Activated CD4-positive, alpha-beta T cell treated with anti-CD3 and anti-CD28 coated beads, Interleukin-2, amount 50 U/mL, for 1 hour (primary cell): ENCODE measurements at regions not wholly inside any gene's neighbourhood (a gene's known extent, or its start where the extent isn't known, plus 50 kb on each side); places are given as distances from the start of the nearest gene placed in this dataset.

Experiments
- DNase-seq: peaks from one replicate; pipeline ENCODE4 v3.0.0-alpha.2; 2020

DNA sequence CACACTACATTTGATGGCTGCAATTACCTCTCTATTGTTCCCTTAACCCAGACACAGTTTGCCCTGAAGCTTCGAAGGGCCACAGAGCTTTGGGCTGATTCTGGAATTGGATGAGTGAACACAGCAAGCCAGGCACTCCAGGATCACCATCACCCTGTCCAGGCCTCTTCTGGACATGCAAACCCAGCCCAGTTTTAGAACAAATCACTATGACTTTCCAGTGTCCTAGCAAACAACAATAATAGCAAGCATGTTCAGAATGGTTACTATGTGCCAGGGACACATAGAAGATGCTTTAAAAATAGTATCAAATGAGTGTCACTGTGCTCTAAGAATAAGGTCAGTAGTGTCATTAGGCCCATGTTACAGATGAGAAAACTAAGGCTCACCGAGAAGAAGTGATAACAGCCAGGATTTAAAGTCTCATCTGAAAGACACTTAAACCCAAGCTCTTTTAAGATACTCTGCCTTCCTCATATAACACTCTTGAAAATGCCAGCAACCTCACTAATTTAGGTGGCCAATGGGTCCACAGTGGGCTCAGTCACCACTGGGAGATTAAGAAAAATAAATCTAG lies 191.7 kb upstream of the STK17B start:
- no peak for DNase-seq

DNA sequence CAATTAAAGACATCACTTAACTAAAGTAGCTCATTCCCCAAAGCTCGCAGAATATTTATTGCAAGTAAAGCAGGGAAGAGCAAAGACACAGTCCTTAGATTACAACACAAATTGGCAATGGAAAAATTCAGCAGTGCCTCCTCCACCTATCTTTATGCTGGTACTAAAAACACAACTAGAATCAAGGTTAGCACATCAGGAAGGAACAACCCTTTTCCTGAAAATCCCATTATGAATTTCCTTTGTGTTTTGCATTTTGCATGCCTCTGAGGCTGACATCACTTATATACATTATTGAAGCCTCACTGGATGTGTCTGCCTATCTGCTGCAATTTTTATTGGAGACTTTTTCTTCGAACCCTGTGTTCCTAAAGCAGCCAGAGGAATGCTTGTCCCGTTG lies 193.8 kb upstream of the STK17B start:
- no peak for DNase-seq

DNA sequence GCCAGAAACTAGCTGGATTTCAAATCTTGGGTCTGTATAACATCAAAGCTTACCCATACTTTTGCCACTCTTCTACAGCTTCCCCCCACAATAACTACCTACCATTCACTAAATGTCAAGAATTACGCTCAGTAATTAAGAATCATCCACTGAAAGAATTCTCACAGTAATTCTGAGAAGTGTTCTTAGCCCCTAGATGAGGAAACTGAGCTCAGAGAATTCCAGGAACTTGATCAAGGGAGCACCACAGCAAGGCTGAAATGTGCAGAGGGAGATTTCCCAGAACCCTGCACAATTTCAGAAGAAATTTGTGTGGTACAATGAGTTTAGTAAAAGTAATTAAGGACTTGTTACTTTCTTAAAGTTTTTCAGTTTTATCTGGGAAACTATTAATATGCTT lies 194.5 kb upstream of the STK17B start:
- no peak for DNase-seq

DNA sequence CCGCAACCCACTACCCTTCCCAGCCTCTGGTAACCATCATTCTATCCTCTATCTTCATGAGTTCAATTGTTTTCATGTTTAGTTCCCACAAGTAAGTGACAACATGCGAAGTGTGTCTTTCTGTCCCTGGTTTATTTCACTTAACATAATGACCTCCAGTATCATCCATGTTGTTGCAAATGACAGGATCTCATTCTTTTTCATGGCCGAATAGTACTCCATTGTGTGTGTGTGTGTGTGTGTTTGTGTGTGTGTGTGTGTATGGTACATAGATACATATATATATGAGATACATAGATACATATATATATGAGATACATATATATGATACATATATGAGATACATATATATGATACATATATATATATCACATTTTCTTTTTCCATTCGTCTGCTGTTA lies 196.3 kb upstream of the STK17B start:
- no peak for DNase-seq

DNA sequence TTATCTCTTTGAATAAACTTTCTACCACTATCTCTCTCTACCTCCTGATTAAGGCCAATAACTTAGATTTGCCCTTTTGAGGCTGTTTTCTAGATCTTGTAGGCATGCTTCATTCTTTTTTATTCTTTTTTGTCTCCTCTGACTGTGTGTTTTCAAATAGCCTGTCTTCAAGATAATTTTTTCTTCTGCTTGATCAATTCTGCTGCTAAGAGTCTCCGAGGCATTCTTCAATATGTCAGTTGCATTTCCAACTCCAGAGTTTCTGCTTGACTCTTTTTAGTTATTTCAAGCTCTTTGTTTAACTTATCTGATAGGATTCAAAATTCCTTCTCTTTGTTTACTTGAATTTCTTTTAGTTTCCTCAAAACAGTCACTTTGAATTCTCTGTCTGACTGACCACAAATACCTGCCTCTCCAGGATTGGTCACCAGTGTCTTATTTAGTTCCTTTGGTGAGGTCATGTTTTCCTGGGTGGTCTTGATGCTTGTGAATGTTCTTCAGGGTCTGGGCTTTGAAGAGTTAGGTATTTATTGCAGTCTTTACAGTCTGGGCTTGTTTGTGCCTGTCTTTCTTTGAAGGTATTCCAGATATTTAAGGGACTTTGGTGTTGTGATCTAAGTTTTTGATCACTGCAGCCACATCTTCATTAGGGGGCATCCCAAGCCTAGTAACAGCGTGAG lies 197.3 kb upstream of the STK17B start:
- no peak for DNase-seq

DNA sequence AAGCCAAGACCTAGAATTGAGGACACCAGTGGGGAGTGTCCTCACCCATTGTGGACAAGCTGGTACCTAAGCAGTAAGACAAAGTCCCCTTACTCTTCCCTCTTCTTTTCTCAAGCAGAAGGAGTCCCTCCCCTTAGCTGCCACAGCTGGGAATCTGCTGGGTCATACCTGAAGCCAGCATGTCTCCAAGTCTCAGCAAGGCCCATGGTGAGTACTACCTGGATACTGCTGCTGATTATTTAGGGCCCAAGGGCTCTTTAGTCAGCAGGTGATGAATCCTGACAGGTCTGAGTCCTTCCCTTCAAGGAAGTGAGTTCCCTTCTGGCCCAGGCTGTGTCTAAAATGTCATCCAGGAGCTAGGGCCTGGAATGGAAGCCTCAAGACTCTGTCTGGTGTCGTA lies 198.6 kb upstream of the STK17B start:
- no peak for DNase-seq

DNA sequence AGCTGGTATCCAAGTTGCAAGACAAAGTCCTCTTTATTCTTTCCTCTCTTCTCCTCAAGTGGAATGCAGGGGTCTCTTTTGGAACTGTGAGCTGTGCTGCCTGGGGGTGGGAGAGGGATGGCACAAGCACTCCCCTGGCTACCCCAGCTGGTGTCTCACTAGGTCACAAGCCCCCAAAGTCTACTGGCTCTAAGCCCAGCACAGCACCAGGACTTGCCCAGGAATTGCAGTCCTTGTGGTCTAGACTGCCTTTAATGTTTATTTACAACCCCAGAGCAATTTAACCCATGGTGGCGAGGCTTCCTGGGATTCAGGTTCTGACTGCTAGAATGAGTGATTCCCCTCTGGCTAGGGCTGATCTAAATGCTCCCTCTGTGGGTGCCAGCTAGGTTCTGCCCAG lies 199.0 kb upstream of the STK17B start:
- no peak for DNase-seq

DNA sequence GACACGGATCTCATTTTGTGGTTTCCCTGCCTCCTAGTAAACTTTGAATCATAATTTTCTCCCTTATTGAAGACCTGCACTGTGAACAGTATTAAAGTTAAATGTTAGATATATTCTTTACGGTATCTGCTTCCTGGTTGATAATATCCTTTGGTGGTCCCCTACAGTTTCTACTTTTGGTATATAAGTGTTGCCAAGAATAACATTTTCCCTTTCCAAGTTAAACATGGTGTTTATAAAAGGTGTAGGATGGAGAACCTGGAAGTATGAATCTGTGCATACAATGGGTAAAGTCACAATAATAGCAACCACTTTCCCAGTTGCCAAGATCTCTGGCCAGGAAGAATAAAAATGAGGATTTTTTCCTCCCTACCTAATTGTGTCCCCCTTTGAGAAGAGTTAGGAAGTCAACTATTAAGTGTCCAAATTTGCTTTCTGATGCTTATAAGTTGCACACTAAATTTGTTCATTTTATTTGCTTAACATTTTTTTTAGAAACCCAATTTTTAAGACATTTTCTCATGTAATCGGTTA lies 201.0 kb upstream of the STK17B start:
- no peak for DNase-seq

DNA sequence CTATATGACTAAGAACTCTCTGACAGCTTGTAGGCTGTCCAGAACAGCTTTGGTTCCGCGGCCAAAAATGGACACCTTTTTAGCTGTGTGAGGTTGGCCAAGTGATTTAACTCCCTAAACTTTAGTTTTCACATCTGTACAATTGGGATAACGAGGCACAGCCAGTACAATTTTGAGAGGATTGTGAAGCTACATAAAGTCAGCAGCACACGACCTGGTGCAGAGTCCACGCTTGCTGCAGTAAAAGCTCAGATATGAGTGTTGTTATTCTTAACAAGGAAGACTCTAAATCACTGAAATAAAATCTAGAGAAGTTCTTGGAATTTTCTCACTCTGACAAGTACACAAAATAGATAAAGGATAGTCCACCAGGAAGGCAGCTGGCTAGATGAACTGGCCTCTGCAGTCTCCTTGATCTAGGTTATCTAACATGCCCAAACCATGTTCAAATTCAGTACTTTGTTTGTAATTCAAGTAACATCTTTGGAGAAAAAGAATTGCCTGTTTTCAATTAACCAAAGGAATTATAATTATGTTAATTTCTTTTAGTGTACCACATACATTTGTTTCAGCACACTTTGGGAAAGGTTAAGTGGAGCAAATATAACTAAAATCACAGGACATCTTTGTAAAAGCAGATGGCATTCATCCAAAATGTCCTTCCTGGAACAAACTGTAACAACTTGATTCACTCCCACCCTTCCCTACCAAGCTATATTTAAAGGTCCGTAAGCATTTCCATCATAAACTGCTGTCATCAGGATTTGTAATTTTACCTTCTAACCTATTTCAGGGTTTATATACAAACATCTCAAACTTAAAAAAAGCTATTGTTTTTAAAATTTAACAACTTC lies 201.7 kb upstream of the STK17B start:
- no peak for DNase-seq

DNA sequence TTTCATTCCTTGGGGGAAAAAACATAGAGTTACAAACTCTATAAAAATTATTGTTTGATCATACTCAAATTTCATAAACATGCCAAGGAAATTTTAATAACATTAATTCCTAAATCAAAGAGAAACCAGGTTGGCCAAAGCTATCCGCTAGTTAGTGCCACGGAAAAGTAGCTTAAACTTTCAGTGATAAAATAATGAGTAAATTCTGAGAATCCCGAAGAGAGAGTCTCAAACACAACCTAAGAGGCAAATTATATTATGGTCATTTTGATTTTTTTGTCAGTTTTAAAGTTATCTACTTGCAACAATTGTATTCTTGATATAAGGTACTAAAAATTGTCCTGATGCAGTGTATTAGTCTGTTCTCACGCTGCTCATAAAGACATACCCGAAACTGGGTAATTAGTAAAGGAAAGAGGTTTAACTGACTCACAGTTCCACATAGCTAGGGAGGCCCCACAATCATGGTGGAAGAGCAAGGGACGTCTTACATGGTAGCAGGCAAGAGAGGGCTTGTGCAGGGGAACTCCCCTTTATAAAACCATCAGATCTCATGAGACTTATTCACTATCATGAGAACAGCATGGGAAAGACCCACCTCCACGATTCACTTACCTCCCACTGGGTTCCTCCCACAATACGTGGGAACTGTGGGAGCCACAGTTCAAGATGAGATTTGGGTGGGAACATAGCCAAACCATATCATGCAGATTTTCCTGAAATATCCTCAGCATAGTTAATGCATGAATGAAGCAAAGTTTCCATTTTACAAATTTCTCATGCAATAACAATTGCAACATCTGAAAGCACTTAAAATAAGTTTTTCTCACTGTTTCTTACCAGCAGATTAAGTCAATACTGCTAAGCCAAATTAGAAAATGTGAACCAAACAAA lies 205.9 kb upstream of the STK17B start:
- no peak for DNase-seq

DNA sequence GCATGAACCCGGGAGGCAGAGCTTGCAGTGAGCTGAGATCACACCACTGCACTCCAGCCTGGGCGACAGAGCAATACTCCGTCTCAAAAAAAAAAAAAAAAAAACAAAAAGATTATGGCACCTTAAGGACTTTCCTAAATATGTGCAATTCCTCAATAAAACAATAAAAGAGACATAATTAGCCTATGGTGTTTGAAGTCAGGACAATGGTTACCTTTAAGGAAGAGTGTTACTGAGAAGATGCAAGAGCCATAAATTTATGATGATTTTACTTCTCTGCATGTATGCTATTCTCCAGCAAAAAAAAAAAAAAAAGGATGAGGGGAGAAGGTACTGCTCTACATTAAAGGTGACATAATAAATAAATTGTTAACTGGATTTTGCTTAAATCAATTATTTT lies 208.2 kb upstream of the STK17B start:
- DNase-seq: no peak

DNA sequence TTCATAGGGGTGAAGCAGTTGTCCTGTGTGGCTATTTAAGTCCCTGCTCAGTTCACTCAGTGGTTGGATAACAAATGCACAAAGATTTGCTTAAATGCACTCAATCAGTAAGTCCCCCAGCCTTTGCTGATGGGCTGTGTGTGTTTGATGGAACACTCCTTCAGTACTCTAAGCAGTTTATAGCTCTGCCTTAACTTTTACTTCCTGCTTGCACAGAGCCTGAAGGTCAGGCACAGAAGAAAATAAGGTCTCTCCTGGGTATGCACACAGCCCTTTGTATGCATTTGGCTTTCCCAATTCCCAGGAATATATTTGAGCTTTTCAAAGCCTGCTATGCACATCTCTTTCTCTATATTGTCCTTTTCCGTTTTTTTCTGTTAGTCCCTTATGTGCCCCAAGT lies 208.7 kb upstream of the STK17B start:
- DNase-seq: no peak

DNA sequence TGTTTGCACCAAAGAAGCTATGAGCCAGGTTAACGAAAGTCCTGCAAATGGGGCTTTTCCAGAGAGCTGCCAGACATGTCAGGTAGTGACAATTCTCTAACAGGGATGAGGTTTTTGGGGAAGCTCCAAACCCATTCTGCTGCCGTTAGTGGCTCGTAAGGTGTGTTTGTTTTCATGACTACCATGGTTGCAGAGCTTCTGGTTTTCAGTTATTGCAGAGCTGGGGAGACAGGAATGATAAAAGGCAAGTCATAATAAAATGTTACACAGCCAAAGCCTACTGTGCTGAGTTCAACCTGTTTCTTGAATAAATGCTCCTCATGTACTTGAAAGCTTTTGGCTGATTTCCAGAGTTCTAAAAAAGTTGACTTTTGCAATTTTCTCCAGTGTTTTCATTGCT lies 209.2 kb upstream of the STK17B start:
- no peak for DNase-seq

DNA sequence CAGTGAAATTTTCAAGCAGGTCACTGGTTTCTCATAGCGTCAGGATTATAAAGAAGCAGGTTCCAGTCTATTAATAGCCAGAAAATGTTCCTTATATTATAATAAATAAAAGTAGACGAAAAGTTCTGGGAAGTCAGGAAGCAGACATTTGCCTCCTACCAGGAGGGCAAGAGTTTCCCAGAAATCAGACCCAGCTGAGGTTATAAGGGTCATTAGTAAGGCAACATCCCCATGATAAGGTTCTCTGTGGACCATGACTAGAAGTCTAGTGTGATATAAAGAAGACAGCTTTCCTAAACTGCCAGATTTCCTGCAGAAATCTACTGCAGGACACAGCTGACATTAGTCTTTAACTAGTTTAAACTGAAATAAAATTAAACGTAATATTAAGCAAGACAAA lies 210.1 kb upstream of the STK17B start:
- no peak for DNase-seq

DNA sequence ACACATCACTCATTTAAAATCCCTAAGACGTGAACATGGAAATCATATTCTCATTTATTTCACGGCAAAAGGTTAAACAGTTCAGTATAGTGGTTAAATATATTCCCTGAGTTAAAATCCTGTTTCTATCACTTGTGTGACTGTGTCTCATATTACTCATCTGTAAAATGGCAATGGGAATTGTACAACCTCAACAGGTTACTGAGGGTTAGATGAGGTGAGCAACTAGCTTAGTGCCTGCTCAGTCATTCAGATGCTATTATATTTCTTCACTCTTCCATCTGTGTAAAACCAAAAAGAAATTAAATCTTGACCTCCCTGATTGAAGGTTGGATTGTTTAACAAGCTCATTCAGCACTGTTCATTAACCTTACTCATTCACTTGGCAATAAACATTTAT lies 212.4 kb upstream of the STK17B start:
- no peak for DNase-seq

DNA sequence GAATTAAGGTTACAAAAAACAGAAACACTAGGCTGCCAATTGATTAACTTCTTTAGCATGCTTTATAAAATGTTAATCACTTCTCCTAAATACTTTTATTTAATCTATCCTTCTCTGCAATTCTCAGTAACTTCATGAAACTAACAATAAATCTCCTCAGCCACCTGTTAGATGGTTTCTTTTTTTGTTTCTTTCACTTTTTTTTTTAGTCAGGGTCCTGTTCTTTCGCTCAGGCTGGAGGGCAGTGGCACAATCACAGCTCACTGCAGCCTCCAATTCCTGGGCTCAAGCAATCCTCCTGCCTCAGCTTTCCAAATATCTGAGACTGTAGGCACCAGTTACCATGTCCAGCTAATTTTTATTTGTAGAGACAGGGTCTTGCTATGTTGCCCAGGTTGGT lies 213.4 kb upstream of the STK17B start:
- DNase-seq: no peak

DNA sequence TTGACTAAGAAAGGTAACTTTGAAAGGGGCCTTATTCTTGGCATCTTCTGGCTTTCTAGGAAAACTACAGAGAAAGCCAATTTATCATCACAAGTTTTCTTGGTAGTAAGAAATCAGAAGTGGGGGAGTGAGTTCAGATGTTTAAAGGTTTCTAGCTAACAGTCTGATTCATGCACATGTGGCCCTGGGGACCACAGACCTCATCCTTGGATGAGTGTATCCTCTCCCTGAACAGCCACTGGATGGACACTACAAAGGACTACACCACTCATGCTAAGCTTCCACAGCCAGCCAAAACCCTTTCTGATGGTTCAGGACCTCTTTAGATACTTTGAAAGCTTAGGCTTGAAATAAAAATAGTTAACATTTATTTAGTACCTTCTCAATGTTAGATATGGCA lies 218.3 kb upstream of the STK17B start:
- DNase-seq: no peak

DNA sequence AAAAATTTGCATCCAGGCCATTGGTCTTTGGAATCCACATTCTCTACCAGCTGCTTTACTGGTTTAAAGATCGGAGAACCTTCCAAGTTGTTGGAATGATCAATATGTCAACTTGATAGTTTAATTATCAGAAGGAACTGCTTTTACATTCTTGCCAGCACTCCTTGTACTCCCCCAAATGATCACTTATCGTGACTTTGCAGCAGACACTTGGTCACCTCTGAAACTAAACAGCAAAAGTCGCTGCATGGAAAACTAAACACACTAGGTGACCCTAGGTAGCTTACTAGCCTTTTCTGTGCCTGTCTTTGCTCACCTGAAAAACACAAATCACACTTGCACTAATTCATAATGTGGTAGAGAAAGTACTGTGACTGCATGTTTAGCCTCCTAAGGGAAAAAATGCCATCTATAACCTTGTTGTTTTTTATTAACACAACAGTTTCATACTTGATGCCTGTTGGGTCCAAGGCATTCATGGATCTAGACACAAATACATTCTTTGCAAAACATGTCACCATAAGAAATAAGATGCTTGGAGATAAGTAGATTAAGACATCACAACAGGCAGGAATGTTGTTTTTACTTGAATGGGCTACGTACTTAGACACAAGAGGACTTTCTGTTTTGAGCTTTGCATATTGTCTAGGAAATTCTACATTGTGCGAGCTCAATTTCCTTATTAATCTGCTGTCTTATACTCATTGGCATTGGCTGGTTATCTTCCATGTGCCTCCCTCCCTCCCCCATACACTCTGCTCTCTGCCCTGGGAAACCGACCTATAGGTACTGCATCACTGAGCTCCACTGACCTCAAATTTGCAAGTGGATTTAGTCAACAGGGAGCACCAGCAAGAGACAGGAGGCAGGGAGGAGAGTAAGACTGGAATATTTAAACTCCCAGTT lies 219.1 kb upstream of the STK17B start:
- DNase-seq: no peak

DNA sequence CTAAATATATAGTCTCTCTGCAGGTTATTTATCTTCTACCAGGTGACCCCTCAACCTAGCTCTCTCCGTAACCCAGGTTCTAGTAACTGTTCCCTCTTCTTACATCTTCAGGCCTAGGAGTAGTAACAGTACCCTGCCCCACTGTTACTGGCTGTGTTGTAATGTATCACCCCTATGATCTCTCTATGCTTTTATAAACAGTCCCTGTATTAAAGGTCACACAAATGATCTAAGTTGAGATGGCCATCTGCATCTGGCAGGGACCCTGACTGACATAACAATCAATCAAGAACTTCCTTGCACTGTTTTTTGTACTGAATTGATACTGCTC lies 219.7 kb upstream of the STK17B start:
- no peak for DNase-seq

DNA sequence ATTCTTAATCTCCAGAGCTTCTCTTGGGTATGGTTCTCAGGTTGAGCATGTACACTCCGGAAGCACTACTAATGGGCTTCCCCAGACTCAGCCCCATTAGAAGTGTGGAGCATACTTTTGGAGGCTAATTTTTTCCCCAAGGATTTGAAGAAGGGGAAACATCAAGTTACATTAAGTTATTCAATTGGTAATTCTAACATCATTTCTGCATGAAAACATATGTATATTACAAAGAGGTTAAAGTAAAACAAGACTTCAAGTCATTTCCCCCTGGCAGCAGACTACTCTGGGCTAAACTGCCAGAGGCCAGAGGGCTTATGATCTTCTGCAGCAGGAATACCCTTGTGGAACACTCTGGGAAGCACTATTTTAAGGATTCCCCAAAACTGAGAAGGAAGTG lies 227.7 kb upstream of the STK17B start:
- no peak for DNase-seq

DNA sequence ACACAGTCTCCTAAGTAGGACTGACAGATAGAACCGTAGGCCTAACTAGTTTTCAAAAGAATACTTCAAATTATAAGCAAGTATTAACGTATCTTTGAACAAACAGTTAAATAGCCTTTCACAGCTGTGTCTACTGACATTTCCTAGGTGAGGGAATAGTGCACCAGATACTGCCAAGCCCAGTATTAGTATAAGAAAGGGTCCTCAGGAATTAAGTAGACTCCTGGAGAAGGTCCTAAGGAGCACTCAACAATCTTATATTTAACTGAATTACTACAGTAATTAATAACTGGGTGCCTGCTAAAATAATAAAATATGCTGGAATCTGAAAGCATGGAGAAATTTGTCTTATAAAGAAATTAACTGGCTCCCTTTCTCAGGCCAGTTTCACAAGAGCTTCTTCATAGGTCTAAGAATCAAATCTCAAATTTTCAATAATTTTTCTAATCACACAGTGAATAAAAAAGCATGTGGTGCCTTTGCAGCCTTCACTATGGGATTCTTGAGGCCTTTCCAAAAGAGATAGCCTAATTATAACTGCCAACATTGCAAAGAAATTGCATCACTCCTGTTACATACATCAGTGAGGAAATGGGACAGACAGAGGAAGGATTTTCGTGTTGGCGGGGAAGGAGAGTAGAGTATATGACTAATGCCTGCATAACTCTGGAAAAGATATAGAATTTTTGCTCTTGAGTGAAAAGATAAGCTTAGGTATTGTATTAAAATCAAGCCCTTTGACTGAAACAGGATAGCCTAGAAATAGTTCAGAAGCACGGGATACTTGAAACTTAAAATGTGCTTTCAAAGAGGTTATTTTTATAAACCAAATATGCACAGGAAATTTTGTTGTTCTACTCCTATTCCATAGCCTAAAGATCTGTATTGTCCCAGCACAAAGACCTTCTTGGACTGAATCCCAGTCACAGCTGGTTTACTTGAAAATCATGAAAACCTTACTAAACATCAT lies 228.6 kb upstream of the STK17B start:
- no peak for DNase-seq
